CD14-positive monocyte (primary cell): ENCODE measurements at regions not wholly inside any gene's neighbourhood (a gene's known extent, or its start where the extent isn't known, plus 50 kb on each side); places are given as distances from the start of the nearest gene placed in this dataset.

ENCODE experiments used
- DNase-seq, 3 donors: peaks; one replicate each; pipeline ENCODE4 v3.0.0-alpha.2; 2011 to 2022
- H2AFZ ChIP-seq: 2 replicates; pipeline ENCODE4 v1.6.0; 2012; ENCODE audit warnings: mild to moderate bottlenecking, low read depth, low read length, inconsistent platforms; ENCODE audit not compliant: insufficient read depth, poor library complexity, severe bottlenecking
- H3K27ac ChIP-seq, 2 donors: 1 replicate in 1 of 2; 2 replicates in 1 of 2; pipeline ENCODE4 v1.5.1; 2012 to 2013; ENCODE audit warnings: low read length in 2 of 2, control low read depth in 1 of 2, inconsistent platforms in 1 of 2, low read depth in 1 of 2, mild to moderate bottlenecking in 1 of 2
- H3K27me3 ChIP-seq, 2 donors: one replicate each; pipeline versions ENCODE4 v1.6.0 to v1.6.1; 2011 to 2013; ENCODE audit warnings: low read length in 2 of 2; ENCODE audit not compliant: control insufficient read depth in 2 of 2, insufficient read depth in 2 of 2
- H3K36me3 ChIP-seq, 2 donors: replicated peaks in 1 of 2; 1 replicate in 1 of 2; 2 replicates in 1 of 2; pipeline versions ENCODE4 v1.5.1 to v1.6.1; 2012 to 2013; ENCODE audit warnings: low read length in 2 of 2, control low read depth in 1 of 2, inconsistent platforms in 1 of 2, mild to moderate bottlenecking in 1 of 2; ENCODE audit not compliant: insufficient read depth in 2 of 2, control insufficient read depth in 1 of 2
- H3K4me1 ChIP-seq, 2 donors: 1 replicate in 1 of 2; 2 replicates in 1 of 2; pipeline versions ENCODE4 v1.5.1 to v1.6.1; 2012 to 2013; ENCODE audit warnings: low read length in 2 of 2, control low read depth in 1 of 2, inconsistent platforms in 1 of 2, mild to moderate bottlenecking in 1 of 2, moderate library complexity in 1 of 2; ENCODE audit not compliant: insufficient read depth in 2 of 2, control insufficient read depth in 1 of 2
- H3K4me2 ChIP-seq: replicated peaks from 2 replicates; pipeline ENCODE3; 2012; ENCODE audit warnings: low read length, moderate library complexity, mild to moderate bottlenecking; ENCODE audit not compliant: poor library complexity, severe bottlenecking; ENCODE audit errors: extremely low read depth
- H3K4me3 ChIP-seq, 3 experiments: fragments of 200-600 bp in 1 of 3; sonication (generic) in 1 of 3; replicated peaks in 1 of 3; 1 replicate in 2 of 3; 2 replicates in 1 of 3; pipeline ENCODE4 v1.5.1; 2011 to 2013; ENCODE audit warnings: low read length in 3 of 3, mild to moderate bottlenecking in 3 of 3, control low read depth in 2 of 3, low read depth in 2 of 3, inconsistent platforms in 1 of 3, moderate library complexity in 1 of 3
- H3K79me2 ChIP-seq: 2 replicates; pipeline ENCODE4 v1.6.0; 2012; ENCODE audit warnings: mild to moderate bottlenecking, control low read depth, inconsistent platforms, low read length, moderate library complexity; ENCODE audit not compliant: insufficient read depth
- H3K9ac ChIP-seq: 2 replicates; pipeline ENCODE4 v1.6.0; 2017; ENCODE audit warnings: low read length, mild to moderate bottlenecking; ENCODE audit not compliant: insufficient read depth, poor library complexity, severe bottlenecking
- H3K9me3 ChIP-seq, 2 donors: replicated peaks in 1 of 2; 1 replicate in 1 of 2; 2 replicates in 1 of 2; pipeline versions ENCODE4 v1.5.1 to v1.6.1; 2012 to 2013; ENCODE audit warnings: low read length in 2 of 2, control low read depth in 1 of 2; ENCODE audit not compliant: control insufficient read depth in 1 of 2, insufficient read depth in 1 of 2
- H4K20me1 ChIP-seq: 2 replicates; pipeline ENCODE4 v1.6.0; 2012; ENCODE audit warnings: mild to moderate bottlenecking, low read length, control low read depth, moderate library complexity; ENCODE audit not compliant: insufficient read depth
- H3K27ac Mint-ChIP-seq, 7 donors: one replicate each; pipeline ENCODE4 v1.8.0; 2020; ENCODE audit warnings: mild to moderate bottlenecking in 7 of 7, mixed read lengths in 7 of 7, moderate library complexity in 6 of 7, inconsistent platforms in 2 of 7
- H3K27me3 Mint-ChIP-seq, 3 donors: one replicate each; pipeline ENCODE4 v1.8.0; 2021 to 2022; ENCODE audit warnings: low read depth in 3 of 3, mild to moderate bottlenecking in 3 of 3, mixed read lengths in 3 of 3, moderate library complexity in 3 of 3, inconsistent platforms in 1 of 3
- H3K36me3 Mint-ChIP-seq, 2 donors: one replicate each; pipeline ENCODE4 v1.8.0; 2020; ENCODE audit warnings: mixed read lengths in 2 of 2, inconsistent platforms in 1 of 2, mild to moderate bottlenecking in 1 of 2
- H3K4me1 Mint-ChIP-seq: one replicate; pipeline ENCODE4 v1.8.0; 2020; ENCODE audit warnings: mild to moderate bottlenecking, mixed read lengths
- H3K4me3 Mint-ChIP-seq, 2 donors: one replicate each; pipeline ENCODE4 v1.8.0; 2020; ENCODE audit warnings: mild to moderate bottlenecking in 2 of 2, mixed read lengths in 2 of 2, moderate library complexity in 1 of 2
- H3K9me3 Mint-ChIP-seq, 7 donors: one replicate each; pipeline ENCODE4 v1.8.0; 2020 to 2022; ENCODE audit warnings: mixed read lengths in 7 of 7, mild to moderate bottlenecking in 6 of 7, moderate library complexity in 6 of 7, inconsistent platforms in 2 of 7
- WGBS: methylation state at CpG from one replicate; pipeline ENCODE4 v1.1.5; 2013; ENCODE audit warnings: missing lambda C conversion rate; ENCODE audit not compliant: insufficient coverage; 5-methylcytosine and 5-hydroxymethylcytosine counted together
- intact Hi-C, 2 donors: fragments of 100-400 bp; cut with micrococcal nuclease; formaldehyde crosslinking; loops; one replicate each; pipeline versions ENCODE4 v1.15.0 to v1.15.1; 2023
- TF ChIP-seq, protein P1 (sequence below): fragments of 200-600 bp; IDR thresholded peaks from one replicate; pipeline ENCODE4 v1.8.0; 2022; ENCODE audit warnings: antibody characterized with exemption, mild to moderate bottlenecking

DNA sequence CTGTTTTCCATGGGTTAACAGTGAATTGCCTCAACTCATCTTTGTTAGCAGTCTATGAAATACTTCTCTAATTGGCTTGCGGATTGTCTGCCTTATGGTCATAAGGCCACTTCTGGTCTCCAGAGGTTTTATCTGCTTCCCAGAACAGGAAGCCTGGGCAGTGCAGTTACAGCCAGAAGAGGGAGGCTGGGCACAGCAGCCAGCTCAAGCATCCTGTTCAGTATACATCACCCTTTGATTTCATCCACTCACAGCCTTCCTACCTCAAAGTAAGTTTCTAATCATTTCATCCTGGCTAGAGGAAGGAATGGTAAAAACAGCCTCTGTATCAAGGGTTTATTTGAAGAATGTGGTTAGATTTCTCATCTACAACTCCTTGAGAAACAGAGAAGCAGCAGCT is 311.5 kb upstream of the DEPDC1 start:
- WGBS: 11% methylated on average over 1 of the region's 1 CpG
- Histone ChIP-seq H4K20me1 (no peaks in the 10 kb centered on the region), H2AFZ (no peak overlapping the region), H3K79me2 (no peaks in the 10 kb centered on the region), H3K4me3 (no peak overlapping the region), H3K4me1 (no peaks in the 10 kb centered on the region), H3K9ac (no peak overlapping the region), H3K9me3 (no peaks in the 10 kb centered on the region), H3K36me3 (no peaks in the 10 kb centered on the region), H3K27me3 (no peaks in the 10 kb centered on the region), H3K27ac (no peak overlapping the region), H3K4me2 (no peak overlapping the region)
- Mint-ChIP-seq H3K4me3 (no peak overlapping the region), H3K27me3 (peaks cover 0 to 2% (median 0%) of the 10 kb centered on the region in 3 donors), H3K9me3 (peaks cover 0 to 5% (median 2%) of the 10 kb centered on the region in 7 donors), H3K4me1 (no peaks in the 10 kb centered on the region), H3K36me3 (no peaks in the 10 kb centered on the region), H3K27ac (no peak overlapping the region)
- intact Hi-C loops: no loop called here
- TF ChIP-seq, protein P1, sequence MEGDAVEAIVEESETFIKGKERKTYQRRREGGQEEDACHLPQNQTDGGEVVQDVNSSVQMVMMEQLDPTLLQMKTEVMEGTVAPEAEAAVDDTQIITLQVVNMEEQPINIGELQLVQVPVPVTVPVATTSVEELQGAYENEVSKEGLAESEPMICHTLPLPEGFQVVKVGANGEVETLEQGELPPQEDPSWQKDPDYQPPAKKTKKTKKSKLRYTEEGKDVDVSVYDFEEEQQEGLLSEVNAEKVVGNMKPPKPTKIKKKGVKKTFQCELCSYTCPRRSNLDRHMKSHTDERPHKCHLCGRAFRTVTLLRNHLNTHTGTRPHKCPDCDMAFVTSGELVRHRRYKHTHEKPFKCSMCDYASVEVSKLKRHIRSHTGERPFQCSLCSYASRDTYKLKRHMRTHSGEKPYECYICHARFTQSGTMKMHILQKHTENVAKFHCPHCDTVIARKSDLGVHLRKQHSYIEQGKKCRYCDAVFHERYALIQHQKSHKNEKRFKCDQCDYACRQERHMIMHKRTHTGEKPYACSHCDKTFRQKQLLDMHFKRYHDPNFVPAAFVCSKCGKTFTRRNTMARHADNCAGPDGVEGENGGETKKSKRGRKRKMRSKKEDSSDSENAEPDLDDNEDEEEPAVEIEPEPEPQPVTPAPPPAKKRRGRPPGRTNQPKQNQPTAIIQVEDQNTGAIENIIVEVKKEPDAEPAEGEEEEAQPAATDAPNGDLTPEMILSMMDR: no peak
- no peak for DNase-seq

GRCh38 chr1:68811806-68812205 is 314.9 kb upstream of the DEPDC1 start:
- Histone ChIP-seq H3K36me3 (no peaks in the 10 kb centered on the region), H3K4me3 (no peak overlapping the region), H3K27me3 (no peaks in the 10 kb centered on the region), H2AFZ (no peak overlapping the region), H3K9me3 (no peaks in the 10 kb centered on the region), H3K4me2 (no peak overlapping the region), H4K20me1 (no peaks in the 10 kb centered on the region), H3K27ac (no peak overlapping the region), H3K79me2 (no peaks in the 10 kb centered on the region), H3K4me1 (no peaks in the 10 kb centered on the region), H3K9ac (no peak overlapping the region)
- Mint-ChIP-seq H3K4me1 (no peaks in the 10 kb centered on the region), H3K27ac (no peak overlapping the region), H3K27me3 (peaks cover 0 to 2% (median 2%) of the 10 kb centered on the region in 3 donors), H3K36me3 (no peaks in the 10 kb centered on the region), H3K9me3 (peaks cover 0 to 6% (median 3%) of the 10 kb centered on the region in 7 donors), H3K4me3 (no peak overlapping the region)
- intact Hi-C loops: no loop called here
- no peak for DNase-seq
- TF ChIP-seq, protein P1: no peak
- no CpG with 5 or more reads among the region's 5 CpGs for WGBS
